K562 (cell line): ENCODE measurements at regions not wholly inside any gene's neighbourhood (a gene's known extent, or its start where the extent isn't known, plus 50 kb on each side); places are given as distances from the start of the nearest gene placed in this dataset.

ENCODE experiments used
- ATAC-seq: fragments of 200-7000 bp; cut with Tn5 transposase; 3 replicates; pipeline ENCODE4 v1.9.1; 2020; ENCODE audit warnings: moderate library complexity
- BruUV-seq: library from RNA; stranded (reverse); fragments of 400-500 nt; replicated peaks from 2 replicates; lab custom pipeline; 2021; lab: Mats Ljungman, UMichigan
- CTCF ChIA-PET: fragments of 300-600 bp; formaldehyde crosslinking; extraction: SDS; loops from one replicate; lab custom pipeline; 2021; ENCODE audit warnings: low intra/inter-chr PET ratio; lab: Yijun Ruan, JAX
- POLR2A ChIA-PET: fragments of 300-600, 350-650 bp; sonication (Branson Sonifier 250); formaldehyde crosslinking; extraction: SDS; loops from one replicate; lab custom pipeline; 2021; ENCODE audit warnings: antibody characterized with exemption, inconsistent platforms; lab: Yijun Ruan, JAX
- DNase-seq, 4 experiments: peaks; one replicate each; pipeline versions ENCODE4 v3.0.0 to v3.0.0-alpha.2; 2011 to 2018; ENCODE audit warnings: low spot score in 3 of 4, mixed read lengths in 3 of 4; ENCODE audit errors: extremely low read depth in 1 of 4
- FAIRE-seq: peaks from 2 replicates; lab custom pipeline; 2011; peaks lifted over from hg19 to GRCh38; lab: Jason Lieb, UNC
- H2AFZ ChIP-seq: 2 replicates; pipeline ENCODE4 v1.6.0; 2011; ENCODE audit warnings: low read depth, low read length, control low read depth, inconsistent platforms
- H3K27ac ChIP-seq: fragments of 200-600 bp; 3 replicates; pipeline ENCODE4 v1.8.0; 2011; ENCODE audit warnings: low read depth, mild to moderate bottlenecking, control low read depth, inconsistent platforms, low read length, moderate library complexity, mixed read lengths; ENCODE audit errors: extremely low read depth
- H3K27me3 ChIP-seq, 2 experiments: fragments of 300-600 bp in 1 of 2; 2 replicates in 1 of 2; 3 replicates in 1 of 2; pipeline versions ENCODE4 v1.6.0 to v1.8.0; 2011; ENCODE audit warnings: inconsistent platforms in 2 of 2, low read length in 2 of 2, mild to moderate bottlenecking in 1 of 2, mixed read lengths in 1 of 2, moderate library complexity in 1 of 2; ENCODE audit not compliant: control insufficient read depth in 2 of 2, insufficient read depth in 2 of 2
- H3K36me3 ChIP-seq: fragments of 300-600 bp; 3 replicates; pipeline ENCODE4 v1.8.0; 2011; ENCODE audit warnings: mild to moderate bottlenecking, low read length, inconsistent platforms; ENCODE audit not compliant: control insufficient read depth, insufficient read depth
- H3K4me1 ChIP-seq, 2 experiments: fragments of 200-600 bp in 1 of 2; replicated peaks in 1 of 2; 2 replicates in 1 of 2; 3 replicates in 1 of 2; pipeline versions ENCODE4 v1.5.1 to v1.8.0; 2011; ENCODE audit warnings: inconsistent platforms in 2 of 2, low read length in 2 of 2, mild to moderate bottlenecking in 1 of 2, mixed read lengths in 1 of 2, moderate library complexity in 1 of 2; ENCODE audit not compliant: control insufficient read depth in 2 of 2, insufficient read depth in 2 of 2
- H3K4me2 ChIP-seq: 2 replicates; pipeline ENCODE4 v1.6.1; 2011; ENCODE audit warnings: low read length, control low read depth, inconsistent platforms, mixed read lengths; ENCODE audit not compliant: insufficient read depth
- H3K4me3 ChIP-seq: fragments of 200-600 bp; sonication (generic), shearing (Covaris generic); 2 replicates; pipeline ENCODE4 v1.5.1; 2016; ENCODE audit warnings: control low read depth, inconsistent platforms
- H3K79me2 ChIP-seq: fragments of 200-600 bp; 3 replicates; pipeline ENCODE4 v1.8.0; 2011; ENCODE audit warnings: low read length, inconsistent platforms; ENCODE audit not compliant: control insufficient read depth, insufficient read depth
- H3K9ac ChIP-seq, 2 experiments: 2 replicates each; pipeline versions ENCODE4 v1.6.0 to v1.6.1; 2011; ENCODE audit warnings: low read depth in 2 of 2, low read length in 2 of 2, control low read depth in 1 of 2, inconsistent platforms in 1 of 2, mild to moderate bottlenecking in 1 of 2, mixed read lengths in 1 of 2; ENCODE audit not compliant: insufficient read depth in 1 of 2
- H3K9me1 ChIP-seq: one replicate; pipeline ENCODE4 v1.6.0; 2011; ENCODE audit warnings: inconsistent platforms, mild to moderate bottlenecking, low read length, moderate library complexity; ENCODE audit not compliant: control insufficient read depth, insufficient read depth
- H3K9me3 ChIP-seq: replicated peaks from 2 replicates; pipeline ENCODE4 v1.5.1; 2011; ENCODE audit warnings: low read depth, low read length, inconsistent platforms; ENCODE audit not compliant: control insufficient read depth, insufficient read depth
- H4K20me1 ChIP-seq: replicated peaks from 2 replicates; pipeline ENCODE4 v1.6.1; 2011; ENCODE audit warnings: low read length, inconsistent platforms, mixed read lengths; ENCODE audit not compliant: control insufficient read depth, insufficient read depth
- BRD4 ChIP-seq: fragments of 200-600 bp; sonication (generic); IDR thresholded peaks from 2 replicates; pipeline ENCODE4 v1.6.1; 2017; ENCODE audit warnings: inconsistent platforms
- DACH1 ChIP-seq: fragments of 450-650 bp; IDR thresholded peaks from 2 replicates; pipeline ENCODE4 v1.6.1; 2018; ENCODE audit not compliant: partially characterized antibody
- HDAC2 ChIP-seq: fragments of 450-650 bp; IDR thresholded peaks from 2 replicates; pipeline ENCODE4 v1.6.1; 2016; ENCODE audit warnings: mild to moderate bottlenecking
- IRF2 ChIP-seq: sonication (generic); formaldehyde crosslinking; IDR thresholded peaks from 2 replicates; pipeline ENCODE4 v1.8.1; 2022; ENCODE audit warnings: mild to moderate bottlenecking, missing genetic modification reagents
- NFRKB ChIP-seq: fragments of 450-650 bp; IDR thresholded peaks from 2 replicates; pipeline ENCODE4 v1.6.1; 2016; ENCODE audit warnings: low read depth
- NR0B1 ChIP-seq: fragments of 450-650 bp; IDR thresholded peaks from one replicate; pipeline ENCODE4 v1.6.1; 2018; ENCODE audit warnings: mild to moderate bottlenecking, moderate library complexity; ENCODE audit not compliant: partially characterized antibody
- NUFIP1 ChIP-seq: fragments of 450-650 bp; IDR thresholded peaks from 2 replicates; pipeline ENCODE4 v1.6.1; 2018; ENCODE audit not compliant: partially characterized antibody
- POLR2B ChIP-seq: fragments of 450-650 bp; IDR thresholded peaks from 2 replicates; pipeline ENCODE4 v1.6.1; 2018; ENCODE audit warnings: low read depth; ENCODE audit not compliant: partially characterized antibody
- SIRT6 ChIP-seq: IDR thresholded peaks from one replicate; pipeline ENCODE4 v1.6.1; 2012; ENCODE audit warnings: low read depth, mild to moderate bottlenecking, control low read depth, inconsistent platforms, low read length, moderate library complexity
- SRF ChIP-seq, 2 experiments: fragments of 250-450, 450-650 bp in 1 of 2; sonication (Bioruptor Pico) in 1 of 2; sonication (generic) in 1 of 2; formaldehyde crosslinking; IDR thresholded peaks; 2 replicates each; pipeline versions ENCODE4 v1.5.0 to v1.5.1; 2020 to 2022; ENCODE audit warnings: mild to moderate bottlenecking in 1 of 2, missing genetic modification reagents in 1 of 2
- ZNF24 ChIP-seq: fragments of 450-650 bp; IDR thresholded peaks from 2 replicates; pipeline ENCODE4 v1.6.1; 2016
- WGBS: fragments of 100-300 bp; shearing (Covaris generic); methylation state at CpG from one replicate; pipeline ENCODE4 v1.1.6; 2016; ENCODE audit warnings: low coverage, mixed read lengths; ENCODE audit not compliant: insufficient coverage; ENCODE audit errors: missing lambda C conversion rate; 5-methylcytosine and 5-hydroxymethylcytosine counted together
- in situ Hi-C: fragments of 300-500 bp; cut with MboI; formaldehyde crosslinking; loops from 4 replicates; pipeline ENCODE4 v1.15.0; 2018; ENCODE audit warnings: inconsistent platforms, mixed read lengths
- intact Hi-C: fragments of 100-400 bp; cut with micrococcal nuclease; formaldehyde crosslinking; loops from 2 replicates; pipeline ENCODE4 v1.14.2; 2022
- TF ChIP-seq, protein P1 (sequence below): fragments of 250-450 bp; sonication (Bioruptor Pico); IDR thresholded peaks from 2 replicates; pipeline ENCODE4 v1.9.0; 2021; ENCODE audit warnings: mild to moderate bottlenecking, inconsistent platforms
- TF ChIP-seq, protein P2 (sequence below): sonication (generic); formaldehyde crosslinking; IDR thresholded peaks from 2 replicates; pipeline ENCODE4 v1.9.0; 2022; ENCODE audit warnings: mild to moderate bottlenecking, missing genetic modification reagents

- CTCF ChIA-PET, result no interaction called here
Observed at GRCh38 chr9:91491624-91492023, 68.0 kb upstream of the NFIL3 start.

More at GRCh38 chr9:91491624-91492023, 68.0 kb upstream of the NFIL3 start:
- in situ Hi-C loops, result no loop called here
- DNase-seq (no peak), ATAC-seq (peak; percentile 69), FAIRE-seq (no peak)
- Histone ChIP-seq H3K9me1 (no peaks in the 10 kb centered on the region), H3K9ac (no peak overlapping the region), H3K36me3 (no peaks in the 10 kb centered on the region), H3K4me1 (no peaks in the 10 kb centered on the region), H4K20me1 (no peaks in the 10 kb centered on the region), H3K27me3 (peaks cover 7 to 28% of the 10 kb centered on the region in 2 experiments; a peak in 3 of 5 replicates), H3K9me3 (no peaks in the 10 kb centered on the region; the same call in 1 of the 2 replicates), H2AFZ (no peak overlapping the region), H3K79me2 (no peaks in the 10 kb centered on the region), H3K4me2 (no peak overlapping the region), H3K4me3 (no peak overlapping the region), H3K27ac (no peak overlapping the region)
- intact Hi-C loops, result no loop called here
- WGBS, result 2% methylated on average over 9 of the region's 9 CpGs
- POLR2A ChIA-PET, result no interaction called here
- no TSS peak for BruUV-seq
- TF ChIP-seq IRF2 (CRISPR knock-in tag) (no peak), NUFIP1 (no peak), NFRKB (no peak), SRF (CRISPR knock-in tag; IDR thresholded peaks at IDR 0.05) (no peak), POLR2B (no peak), ZNF24 (no peak), SIRT6 (no peak), DACH1 (no peak), HDAC2 (no peak), NR0B1 (no peak), BRD4 (no peak)
- TF ChIP-seq, protein P1, sequence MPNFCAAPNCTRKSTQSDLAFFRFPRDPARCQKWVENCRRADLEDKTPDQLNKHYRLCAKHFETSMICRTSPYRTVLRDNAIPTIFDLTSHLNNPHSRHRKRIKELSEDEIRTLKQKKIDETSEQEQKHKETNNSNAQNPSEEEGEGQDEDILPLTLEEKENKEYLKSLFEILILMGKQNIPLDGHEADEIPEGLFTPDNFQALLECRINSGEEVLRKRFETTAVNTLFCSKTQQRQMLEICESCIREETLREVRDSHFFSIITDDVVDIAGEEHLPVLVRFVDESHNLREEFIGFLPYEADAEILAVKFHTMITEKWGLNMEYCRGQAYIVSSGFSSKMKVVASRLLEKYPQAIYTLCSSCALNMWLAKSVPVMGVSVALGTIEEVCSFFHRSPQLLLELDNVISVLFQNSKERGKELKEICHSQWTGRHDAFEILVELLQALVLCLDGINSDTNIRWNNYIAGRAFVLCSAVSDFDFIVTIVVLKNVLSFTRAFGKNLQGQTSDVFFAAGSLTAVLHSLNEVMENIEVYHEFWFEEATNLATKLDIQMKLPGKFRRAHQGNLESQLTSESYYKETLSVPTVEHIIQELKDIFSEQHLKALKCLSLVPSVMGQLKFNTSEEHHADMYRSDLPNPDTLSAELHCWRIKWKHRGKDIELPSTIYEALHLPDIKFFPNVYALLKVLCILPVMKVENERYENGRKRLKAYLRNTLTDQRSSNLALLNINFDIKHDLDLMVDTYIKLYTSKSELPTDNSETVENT (CRISPR knock-in tag), result no peak
- TF ChIP-seq, protein P2, sequence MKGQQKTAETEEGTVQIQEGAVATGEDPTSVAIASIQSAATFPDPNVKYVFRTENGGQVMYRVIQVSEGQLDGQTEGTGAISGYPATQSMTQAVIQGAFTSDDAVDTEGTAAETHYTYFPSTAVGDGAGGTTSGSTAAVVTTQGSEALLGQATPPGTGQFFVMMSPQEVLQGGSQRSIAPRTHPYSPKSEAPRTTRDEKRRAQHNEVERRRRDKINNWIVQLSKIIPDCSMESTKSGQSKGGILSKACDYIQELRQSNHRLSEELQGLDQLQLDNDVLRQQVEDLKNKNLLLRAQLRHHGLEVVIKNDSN (CRISPR knock-in tag), result no peak
- TF ChIP-seq, all 486 proteins: peak for 0
